ENCODE measurements at regions not wholly inside any gene's neighbourhood (a gene's known extent, or its start where the extent isn't known, plus 50 kb on each side); places are given as distances from the start of the nearest gene placed in this dataset.
A peak's percentile ranks its signal among the peaks of the same experiment; 100 is the strongest.

DNA sequence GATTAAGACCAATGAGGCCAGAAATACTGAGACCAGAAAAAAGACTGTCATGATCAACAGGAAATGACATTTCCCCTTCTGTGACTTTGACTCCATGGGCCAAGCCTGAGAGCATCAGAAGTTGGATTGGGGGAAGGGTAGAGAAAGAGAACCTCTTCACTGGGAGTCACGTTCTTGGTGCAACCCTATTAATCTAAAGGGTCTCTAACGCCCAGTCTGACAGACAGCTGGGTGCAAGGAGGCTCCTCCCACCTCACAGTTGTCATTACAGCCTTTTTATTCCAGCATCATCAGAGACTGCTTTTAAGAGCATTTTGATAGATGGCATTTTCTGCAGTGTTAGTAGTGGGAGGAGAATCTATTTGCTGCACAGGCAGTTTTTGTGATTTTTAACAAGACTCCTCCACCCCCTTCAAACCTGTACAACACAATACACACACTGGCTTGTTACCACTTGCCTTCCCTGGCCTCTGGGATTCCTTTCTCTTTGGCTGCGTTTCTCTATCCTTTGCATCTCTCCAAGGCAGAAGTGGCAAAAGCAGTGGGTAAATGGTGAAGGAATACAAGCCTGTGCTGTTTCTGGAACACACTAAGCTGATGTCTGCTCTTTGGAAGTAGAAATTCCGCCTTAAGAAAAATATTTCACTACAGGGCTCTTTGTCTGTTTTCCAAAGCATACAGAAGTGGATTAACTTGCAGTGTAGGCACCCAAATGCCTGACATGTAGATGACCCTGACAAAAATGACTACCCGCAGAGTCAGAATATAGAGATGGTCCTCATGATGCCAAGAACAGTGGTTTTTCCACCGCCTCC, 310.4 kb upstream of the ZNF608 start:
- H3K4me1 ChIP-seq (ENCODE audit: control insufficient read depth, insufficient read depth, low read length) = no peaks in the 10 kb centered on the region
- BruUV-seq (replicated peaks) = no TSS peak
- H3K9me3 ChIP-seq (ENCODE audit: control insufficient read depth, insufficient read depth, low read depth, low read length) = no peaks in the 10 kb centered on the region
- H3K27ac ChIP-seq (ENCODE audit: low read length) = no peak overlapping the region
- intact Hi-C loops (cut with micrococcal nuclease; ENCODE audit: unreplicated experiment) (no loop called here), in situ Hi-C loops (cut with HindIII; ENCODE audit: low pct_unique_long_range_greater_than_20kb, low sequenced_read_pairs) (no loop called here)
- DNase-seq (ENCODE audit: low read depth, low spot score) (no peak), ATAC-seq (no peak)
- POLR2A ChIA-PET = interaction anchor here (0.5 kb wide), 1 partner anchor 308 kb away, joined by 12 read pairs; no protein-coding TSS in a partner anchor
- no peaks in the 10 kb centered on the region for H3K36me3 ChIP-seq (ENCODE audit: control insufficient read depth, insufficient read depth, low read length)
- CTCF ChIA-PET = interaction anchor here (0.6 kb wide), 1 partner anchor 88 kb away, joined by 5 read pairs; no protein-coding TSS in a partner anchor
- TF ChIP-seq TCF7L2 (IDR thresholded peaks at IDR 0.05; ENCODE audit: low read depth, low read length) = no peak
- no peak for TF ChIP-seq SIN3A (IDR thresholded peaks at IDR 0.05; ENCODE audit: borderline replicate concordance, insufficient read depth, low read depth, low read length)
- no peak for TF ChIP-seq POLR2AphosphoS5 (IDR thresholded peaks at IDR 0.05; ENCODE audit: low read depth, low read length)
- no peak for TF ChIP-seq REST (IDR thresholded peaks at IDR 0.05; ENCODE audit: insufficient read depth in 1 of 2, low read depth in 2 of 2, low read length in 1 of 2)
- no peaks in the 10 kb centered on the region for H3K27me3 ChIP-seq (ENCODE audit: control insufficient read depth, insufficient read depth, low read length)
- no peak overlapping the region for H3K4me3 ChIP-seq (ENCODE audit: low read depth in 2 of 2, low read length in 2 of 2)

DNA sequence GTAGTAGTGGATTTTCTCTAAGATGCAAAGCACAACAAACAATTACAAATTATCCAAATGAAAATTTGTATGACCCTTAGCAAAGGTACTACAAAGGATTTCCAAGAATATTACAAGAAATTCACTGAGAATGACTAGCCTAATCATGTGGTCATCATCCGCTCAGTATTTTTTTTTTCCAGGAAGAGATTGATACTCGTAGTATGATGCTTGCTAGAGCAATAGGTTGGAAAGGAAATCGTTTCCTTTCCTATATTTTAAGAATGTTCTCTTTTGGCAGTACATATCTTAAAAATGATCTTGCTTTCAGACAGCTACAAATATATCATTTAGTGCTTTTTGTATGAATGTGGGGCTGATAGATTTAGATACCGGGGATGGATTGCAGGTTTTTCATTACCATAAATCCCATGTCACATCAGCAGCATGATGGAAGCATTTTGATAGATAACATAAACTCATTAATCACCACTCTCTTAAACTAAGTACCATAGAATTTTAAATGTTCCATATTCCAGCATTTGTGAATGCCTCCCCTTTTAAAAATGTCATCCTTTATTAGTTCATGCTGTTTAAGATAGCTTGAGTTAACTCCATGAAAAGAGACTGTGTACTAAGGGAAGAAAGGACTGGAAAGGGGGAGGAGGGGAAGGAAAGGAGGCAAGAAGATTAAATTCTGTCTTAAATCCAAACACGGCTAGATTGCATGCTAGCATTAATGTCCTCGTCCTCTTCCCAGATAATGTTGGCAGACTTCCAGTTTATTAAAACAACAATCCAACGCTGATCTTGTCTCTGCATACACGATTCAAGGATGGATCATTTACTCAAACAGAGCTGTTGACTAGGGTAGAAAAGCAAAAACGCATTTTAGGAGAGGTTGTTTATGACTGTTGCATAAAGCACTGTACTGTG, 311.7 kb upstream of the ZNF608 start:
- H3K4me3 ChIP-seq (ENCODE audit: low read depth in 2 of 2, low read length in 2 of 2) = no peak overlapping the region
- no peaks in the 10 kb centered on the region for H3K36me3 ChIP-seq (ENCODE audit: control insufficient read depth, insufficient read depth, low read length)
- TF ChIP-seq CTCF (IDR thresholded peaks at IDR 0.05) = no peak
- TF ChIP-seq SIN3A (IDR thresholded peaks at IDR 0.05; ENCODE audit: borderline replicate concordance, insufficient read depth, low read depth, low read length) = no peak
- no peak for TF ChIP-seq TCF7L2 (IDR thresholded peaks at IDR 0.05; ENCODE audit: low read depth, low read length)
- TF ChIP-seq REST (IDR thresholded peaks at IDR 0.05; ENCODE audit: insufficient read depth in 1 of 2, low read depth in 2 of 2, low read length in 1 of 2) = no peak
- no peak for TF ChIP-seq POLR2AphosphoS5 (IDR thresholded peaks at IDR 0.05; ENCODE audit: low read depth, low read length)
- POLR2A ChIA-PET = no interaction called here
- no TSS peak for BruUV-seq (replicated peaks)
- DNase-seq (ENCODE audit: low read depth, low spot score) (no peak), ATAC-seq (no peak)
- no peaks in the 10 kb centered on the region for H3K27me3 ChIP-seq (ENCODE audit: control insufficient read depth, insufficient read depth, low read length)
- in situ Hi-C loops (cut with HindIII; ENCODE audit: low pct_unique_long_range_greater_than_20kb, low sequenced_read_pairs) (no loop called here), intact Hi-C loops (cut with micrococcal nuclease; ENCODE audit: unreplicated experiment) (no loop called here)
- H3K4me1 ChIP-seq (ENCODE audit: control insufficient read depth, insufficient read depth, low read length) = no peaks in the 10 kb centered on the region
- no peaks in the 10 kb centered on the region for H3K9me3 ChIP-seq (ENCODE audit: control insufficient read depth, insufficient read depth, low read depth, low read length)
- CTCF ChIA-PET = no interaction called here
- H3K27ac ChIP-seq (ENCODE audit: low read length) = peak overlapping the region; percentile 41; the same call in 1 of the 2 replicates
